ENCODE measurements at regions not wholly inside any gene's neighbourhood (a gene's known extent, or its start where the extent isn't known, plus 50 kb on each side); places are given as distances from the start of the nearest gene placed in this dataset.

- DNase-seq (ENCODE audit: extremely low spot score) = no peak
- TF ChIP-seq SUZ12 (IDR thresholded peaks at IDR 0.05) = no peak
- no peak for TF ChIP-seq BHLHE40 (IDR thresholded peaks at IDR 0.05; ENCODE audit: borderline replicate concordance)
- ChIA-PET CTCF (no interaction called here), POLR2A (no interaction called here)
Observed at GRCh38 chr20:7274870-7275269, 507.4 kb downstream of the BMP2 start.

DNA sequence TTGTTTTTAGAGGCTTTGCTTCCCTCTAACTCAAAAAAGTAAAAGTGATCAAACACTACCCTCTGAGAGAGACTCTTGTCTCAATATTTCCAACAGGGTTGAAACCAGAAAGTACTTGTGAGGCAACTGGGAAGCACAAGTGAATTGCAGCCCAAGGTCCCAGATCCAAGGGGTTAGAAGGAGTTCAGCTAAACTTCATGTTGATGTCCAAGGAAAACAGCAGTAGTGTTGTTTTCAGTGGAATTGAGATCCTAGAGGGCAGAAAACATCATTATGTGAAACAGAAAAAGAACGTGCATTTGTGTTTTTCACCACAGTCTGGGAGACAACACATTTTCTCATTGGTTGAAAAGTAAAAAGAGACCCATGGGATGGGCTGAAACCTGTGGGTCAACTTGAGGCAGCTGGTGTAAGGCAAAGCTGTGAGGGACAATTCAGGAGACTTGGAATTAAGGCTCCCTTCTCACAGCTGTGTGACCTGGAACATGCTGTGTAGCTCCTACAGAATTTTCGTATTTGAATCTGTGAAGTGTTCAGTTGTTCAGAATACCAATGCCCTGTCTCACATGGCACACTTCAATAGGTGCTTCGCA lies 508.3 kb downstream of the BMP2 start:
- ChIA-PET CTCF (no interaction called here), POLR2A (no interaction called here)
- TF ChIP-seq NFRKB (IDR thresholded peaks at IDR 0.05) (no peak), LEF1 (IDR thresholded peaks at IDR 0.05; ENCODE audit: borderline replicate concordance) (no peak), TARDBP (IDR thresholded peaks at IDR 0.05) (no peak), HDGF (IDR thresholded peaks at IDR 0.05; ENCODE audit: borderline replicate concordance) (no peak), BHLHE40 (IDR thresholded peaks at IDR 0.05; ENCODE audit: borderline replicate concordance) (no peak), SP1 (IDR thresholded peaks at IDR 0.05) (no peak), FOXM1 (IDR thresholded peaks at IDR 0.05; ENCODE audit: borderline replicate concordance) (no peak), FOXK2 (IDR thresholded peaks at IDR 0.05) (no peak), SUZ12 (IDR thresholded peaks at IDR 0.05) (no peak), FOXA1 (IDR thresholded peaks at IDR 0.05) (no peak), ELF4 (IDR thresholded peaks at IDR 0.05) (no peak), L3MBTL2 (conservative IDR thresholded peaks at IDR 0.05) (no peak), ZNF384 (IDR thresholded peaks at IDR 0.05) (no peak), CTBP1 (IDR thresholded peaks at IDR 0.05; ENCODE audit: borderline replicate concordance) (no peak), ARNT (IDR thresholded peaks at IDR 0.05) (no peak)
- TF ChIP-seq, protein P1, sequence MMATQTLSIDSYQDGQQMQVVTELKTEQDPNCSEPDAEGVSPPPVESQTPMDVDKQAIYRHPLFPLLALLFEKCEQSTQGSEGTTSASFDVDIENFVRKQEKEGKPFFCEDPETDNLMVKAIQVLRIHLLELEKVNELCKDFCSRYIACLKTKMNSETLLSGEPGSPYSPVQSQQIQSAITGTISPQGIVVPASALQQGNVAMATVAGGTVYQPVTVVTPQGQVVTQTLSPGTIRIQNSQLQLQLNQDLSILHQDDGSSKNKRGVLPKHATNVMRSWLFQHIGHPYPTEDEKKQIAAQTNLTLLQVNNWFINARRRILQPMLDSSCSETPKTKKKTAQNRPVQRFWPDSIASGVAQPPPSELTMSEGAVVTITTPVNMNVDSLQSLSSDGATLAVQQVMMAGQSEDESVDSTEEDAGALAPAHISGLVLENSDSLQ (IDR thresholded peaks at IDR 0.05) = no peak
- DNase-seq (ENCODE audit: extremely low spot score) = no peak

DNA sequence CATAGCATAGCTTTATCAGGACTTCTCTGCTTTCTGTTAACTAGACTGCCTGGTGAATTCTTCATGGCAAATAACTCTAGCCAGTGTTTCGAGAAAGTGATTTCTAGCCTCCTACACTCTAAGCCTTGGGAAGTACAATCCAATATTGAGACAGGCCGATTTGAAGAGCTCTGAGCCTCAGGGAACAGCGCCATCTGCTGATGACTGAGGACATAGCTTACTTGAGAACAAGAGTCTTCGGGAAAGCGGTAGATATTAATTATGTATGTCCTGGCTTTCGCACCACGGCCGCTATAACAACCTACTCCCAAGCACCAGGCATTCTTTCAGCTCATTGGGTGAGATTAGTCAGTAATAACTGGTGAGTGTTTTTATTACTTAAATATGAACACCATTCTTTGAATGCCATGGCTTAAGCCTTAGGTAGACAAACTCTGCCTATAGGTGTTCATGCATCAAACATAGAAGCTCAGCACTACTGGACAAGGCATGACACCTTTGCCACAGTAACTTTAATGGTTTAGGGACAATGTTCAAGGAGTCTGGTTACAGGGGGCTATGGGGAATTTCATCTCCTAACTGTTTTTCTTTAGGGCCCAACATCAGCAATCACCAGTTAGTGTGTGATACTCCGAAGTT lies 518.6 kb downstream of the BMP2 start:
- peak; percentile 49 for DNase-seq (ENCODE audit: extremely low spot score)
- ChIA-PET POLR2A (no interaction called here), CTCF (interaction anchor here (0.5 to 1.2 kb wide), 10 partner anchors 8 to 518 kb away, joined by 3 to 6 read pairs (median 3); no protein-coding TSS in a partner anchor)
- no peak for TF ChIP-seq NFRKB (IDR thresholded peaks at IDR 0.05)
- no peak for TF ChIP-seq FOXA1 (IDR thresholded peaks at IDR 0.05)
- TF ChIP-seq LEF1 (IDR thresholded peaks at IDR 0.05; ENCODE audit: borderline replicate concordance) = no peak
- TF ChIP-seq, protein P1 (IDR thresholded peaks at IDR 0.05) = no peak
- no peak for TF ChIP-seq BHLHE40 (IDR thresholded peaks at IDR 0.05; ENCODE audit: borderline replicate concordance)
- no peak for TF ChIP-seq ZNF384 (IDR thresholded peaks at IDR 0.05)
- no peak for TF ChIP-seq ARNT (IDR thresholded peaks at IDR 0.05)
- TF ChIP-seq L3MBTL2 (conservative IDR thresholded peaks at IDR 0.05) = no peak

DNA sequence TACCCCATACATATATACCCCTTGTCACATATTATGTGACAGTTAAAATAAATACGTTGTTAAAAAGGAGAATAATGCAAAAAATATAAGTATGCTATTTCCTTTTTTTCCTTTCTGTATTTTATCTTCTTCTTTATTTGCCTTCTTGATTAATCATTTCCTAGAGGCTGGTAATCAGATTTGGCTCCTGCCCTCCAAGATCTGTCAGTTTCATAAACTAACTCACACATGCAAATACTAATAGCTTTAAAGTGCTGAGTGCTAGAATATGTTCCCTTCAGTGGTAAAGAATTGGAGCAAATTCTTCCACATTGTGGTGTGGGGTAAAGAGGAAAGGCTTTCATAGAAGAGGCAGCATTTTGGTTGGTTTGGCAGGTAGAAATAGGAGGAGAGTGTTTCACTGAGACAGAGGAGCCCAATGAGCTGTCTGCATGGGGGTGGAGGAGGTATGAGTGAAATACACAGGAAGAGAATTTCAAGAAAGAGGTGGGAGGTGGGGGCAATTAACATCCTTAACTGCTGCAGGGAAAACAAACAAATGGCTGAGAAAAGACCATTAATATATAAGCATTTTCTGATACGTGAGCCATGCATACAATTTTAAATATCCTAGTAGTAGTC lies 523.9 kb downstream of the BMP2 start:
- ChIA-PET POLR2A (no interaction called here), CTCF (no interaction called here)
- DNase-seq (ENCODE audit: extremely low spot score) = no peak
- TF ChIP-seq L3MBTL2 (conservative IDR thresholded peaks at IDR 0.05) (no peak), TARDBP (IDR thresholded peaks at IDR 0.05) (no peak), SUZ12 (IDR thresholded peaks at IDR 0.05) (no peak), BHLHE40 (IDR thresholded peaks at IDR 0.05; ENCODE audit: borderline replicate concordance) (no peak), ELF4 (IDR thresholded peaks at IDR 0.05) (no peak), FOXM1 (IDR thresholded peaks at IDR 0.05; ENCODE audit: borderline replicate concordance) (no peak), ZNF384 (IDR thresholded peaks at IDR 0.05) (no peak), SP1 (IDR thresholded peaks at IDR 0.05) (no peak), FOXK2 (IDR thresholded peaks at IDR 0.05) (no peak), CTBP1 (IDR thresholded peaks at IDR 0.05; ENCODE audit: borderline replicate concordance) (no peak), HDGF (IDR thresholded peaks at IDR 0.05; ENCODE audit: borderline replicate concordance) (no peak), LEF1 (IDR thresholded peaks at IDR 0.05; ENCODE audit: borderline replicate concordance) (no peak), ARNT (IDR thresholded peaks at IDR 0.05) (no peak), FOXA1 (IDR thresholded peaks at IDR 0.05) (no peak), NFRKB (IDR thresholded peaks at IDR 0.05) (no peak)
- TF ChIP-seq, protein P1 (IDR thresholded peaks at IDR 0.05) = no peak

GRCh38 chr20:7291946-7292345 lies 524.5 kb downstream of the BMP2 start:
- CTCF ChIA-PET = no interaction called here

DNA sequence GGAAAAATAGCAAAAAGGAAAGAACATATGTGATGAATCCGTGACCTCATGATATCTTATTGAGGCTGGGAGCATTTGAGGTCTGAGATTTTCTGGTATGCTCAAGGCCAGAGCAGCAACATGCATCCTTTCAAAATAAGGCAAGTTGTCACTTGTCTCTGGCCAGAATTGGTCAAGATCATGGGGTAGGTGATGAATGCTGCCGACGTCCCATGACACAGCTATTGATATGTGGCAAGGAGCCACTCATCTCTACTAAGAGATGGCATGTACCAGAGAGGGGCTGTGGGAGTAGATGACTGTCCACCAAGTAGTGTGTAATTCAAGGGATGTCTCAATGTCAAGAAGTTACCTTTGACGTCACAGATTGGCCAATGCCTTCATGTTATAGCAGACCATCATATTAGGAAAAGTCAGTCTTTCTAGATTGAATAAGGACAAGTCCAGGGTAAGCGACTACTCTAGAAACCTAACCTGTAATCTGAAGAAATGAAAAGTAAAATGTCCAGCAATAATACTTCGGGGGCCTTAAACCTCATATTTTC lies 527.4 kb downstream of the BMP2 start:
- ChIA-PET POLR2A (no interaction called here), CTCF (interaction anchor here (0.7 to 0.9 kb wide), 2 partner anchors 9 to 11 kb away, joined by 3 read pairs; no protein-coding TSS in a partner anchor)
- TF ChIP-seq LEF1 (IDR thresholded peaks at IDR 0.05; ENCODE audit: borderline replicate concordance) (no peak), TARDBP (IDR thresholded peaks at IDR 0.05) (no peak), SUZ12 (IDR thresholded peaks at IDR 0.05) (no peak), ZNF384 (IDR thresholded peaks at IDR 0.05) (no peak), L3MBTL2 (conservative IDR thresholded peaks at IDR 0.05) (no peak), BHLHE40 (IDR thresholded peaks at IDR 0.05; ENCODE audit: borderline replicate concordance) (no peak), ELF4 (IDR thresholded peaks at IDR 0.05) (no peak), ARNT (IDR thresholded peaks at IDR 0.05) (no peak), SP1 (IDR thresholded peaks at IDR 0.05) (no peak), FOXA1 (IDR thresholded peaks at IDR 0.05) (no peak), FOXK2 (IDR thresholded peaks at IDR 0.05) (no peak), CTBP1 (IDR thresholded peaks at IDR 0.05; ENCODE audit: borderline replicate concordance) (no peak), NFRKB (IDR thresholded peaks at IDR 0.05) (no peak), FOXM1 (IDR thresholded peaks at IDR 0.05; ENCODE audit: borderline replicate concordance) (no peak), HDGF (IDR thresholded peaks at IDR 0.05; ENCODE audit: borderline replicate concordance) (no peak)
- TF ChIP-seq, protein P1 (IDR thresholded peaks at IDR 0.05) = no peak
- DNase-seq (ENCODE audit: extremely low spot score) = no peak

More at GRCh38 chr20:7291946-7292345, 524.5 kb downstream of the BMP2 start:
- DNase-seq (ENCODE audit: extremely low spot score) = no peak
- POLR2A ChIA-PET = no interaction called here
- no peak for TF ChIP-seq BHLHE40 (IDR thresholded peaks at IDR 0.05; ENCODE audit: borderline replicate concordance)
- TF ChIP-seq FOXK2 (IDR thresholded peaks at IDR 0.05) = no peak
- TF ChIP-seq SP1 (IDR thresholded peaks at IDR 0.05) = no peak
- no peak for TF ChIP-seq L3MBTL2 (conservative IDR thresholded peaks at IDR 0.05)
- TF ChIP-seq CTBP1 (IDR thresholded peaks at IDR 0.05; ENCODE audit: borderline replicate concordance) = no peak
